HG02943 (cell line): ENCODE measurements at regions not wholly inside any gene's neighbourhood (a gene's known extent, or its start where the extent isn't known, plus 50 kb on each side); places are given as distances from the start of the nearest gene placed in this dataset.
"Not testable (repeated sequence)": the region's sequence is repeated elsewhere in the genome, so short reads cannot be mapped to it uniquely, and the experiment has no call there.

ENCODE experiments used
- ATAC-seq: cut with Tn5 transposase; IDR thresholded peaks from one replicate; pipeline ENCODE4 v1.9.1; 2021; ENCODE audit warnings: mild to moderate bottlenecking, low read depth, moderate library complexity; ENCODE audit not compliant: unreplicated experiment

DNA sequence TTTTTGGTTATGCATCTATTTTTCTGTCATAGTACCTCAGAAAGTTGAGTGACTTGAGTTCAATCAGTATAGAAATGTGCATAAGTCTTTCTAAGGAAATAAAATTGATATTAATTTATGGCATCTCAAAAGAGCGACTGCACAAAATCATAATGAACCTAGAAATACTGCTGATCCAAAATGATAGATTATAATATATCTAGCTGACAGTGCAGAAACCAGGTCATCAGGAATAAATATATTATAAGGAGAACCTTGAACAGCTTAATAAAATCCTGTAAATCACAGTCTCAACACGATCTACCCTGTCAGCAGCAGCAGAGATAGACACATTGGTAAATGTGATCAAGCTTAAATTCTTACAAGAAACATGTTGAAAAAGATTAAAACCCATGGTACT, 1106.6 kb upstream of the CDH18 start:
- no peak for ATAC-seq

DNA sequence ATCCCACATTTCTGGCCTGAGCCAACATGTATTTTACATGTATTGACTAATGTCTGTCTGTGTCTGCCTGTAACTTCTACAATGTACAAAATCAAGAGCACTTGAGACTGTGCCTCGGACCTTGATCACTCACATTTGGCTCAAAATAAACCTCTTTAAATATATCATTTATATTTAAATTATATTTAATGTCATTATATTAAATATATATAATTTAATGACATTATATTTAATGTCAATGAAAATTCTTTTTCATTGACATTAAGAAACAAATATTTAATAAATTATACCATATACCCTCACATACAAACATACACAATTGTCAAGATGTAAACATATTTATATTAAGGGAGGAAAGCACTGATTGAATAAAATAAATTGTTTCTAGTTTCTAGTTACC, 1099.8 kb upstream of the CDH18 start:
- no peak for ATAC-seq

DNA sequence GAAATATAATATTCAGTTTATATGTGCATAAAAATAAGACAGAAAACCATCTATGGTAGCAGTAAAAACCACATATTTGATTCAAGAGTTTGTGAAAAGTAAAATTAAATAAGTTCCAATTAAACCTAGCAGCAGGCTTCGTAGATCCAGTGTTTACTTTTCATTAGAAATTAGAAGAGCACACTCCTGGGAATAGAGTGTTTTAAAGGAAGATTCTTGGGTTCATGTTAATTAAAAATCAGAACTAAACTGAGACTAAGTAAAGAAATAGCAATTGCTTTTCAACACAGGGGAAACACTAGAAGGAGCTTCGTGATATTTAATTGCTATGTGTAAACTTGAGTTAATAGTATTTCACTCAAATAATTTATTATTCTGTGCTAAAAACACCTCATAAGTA, 1097.8 kb upstream of the CDH18 start:
- ATAC-seq: no peak

DNA sequence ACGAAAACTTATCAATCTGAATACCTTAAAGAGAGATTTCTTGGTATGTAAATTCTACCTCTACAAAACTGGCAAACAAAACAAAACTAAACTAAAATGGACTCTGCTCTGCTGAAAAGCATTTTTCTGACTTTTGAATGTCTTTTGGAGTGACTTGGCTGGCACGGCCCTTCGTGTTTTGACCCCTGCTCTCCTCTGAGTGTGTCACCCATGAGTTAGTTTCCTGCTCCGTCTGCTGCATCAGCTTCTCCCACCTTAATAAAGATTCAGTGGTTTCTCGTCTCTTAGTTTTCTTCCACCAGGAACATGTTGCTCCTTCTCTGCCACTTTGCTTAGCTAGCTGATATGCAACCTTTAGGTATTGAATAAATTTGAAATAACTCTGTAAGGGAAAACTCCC, 1084.0 kb upstream of the CDH18 start:
- ATAC-seq: no peak

DNA sequence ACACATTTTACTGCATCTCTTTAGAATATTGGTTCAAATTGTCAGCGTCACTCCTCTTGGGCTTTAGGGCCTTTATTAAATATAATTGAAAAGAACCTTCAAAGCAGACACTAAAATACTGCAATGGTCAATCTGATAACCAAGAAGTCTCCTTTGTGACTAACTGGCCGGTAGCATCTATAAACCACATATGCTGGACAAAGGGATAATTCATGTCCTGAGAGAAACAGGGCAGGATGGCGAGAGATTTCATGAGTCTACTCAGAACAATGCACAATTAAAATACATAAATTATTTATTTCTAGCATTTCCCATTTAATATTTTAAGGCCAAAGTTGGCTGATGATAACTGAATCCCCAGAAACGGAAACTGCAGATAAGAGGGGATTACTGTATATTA, 1083.4 kb upstream of the CDH18 start:
- no peak for ATAC-seq

DNA sequence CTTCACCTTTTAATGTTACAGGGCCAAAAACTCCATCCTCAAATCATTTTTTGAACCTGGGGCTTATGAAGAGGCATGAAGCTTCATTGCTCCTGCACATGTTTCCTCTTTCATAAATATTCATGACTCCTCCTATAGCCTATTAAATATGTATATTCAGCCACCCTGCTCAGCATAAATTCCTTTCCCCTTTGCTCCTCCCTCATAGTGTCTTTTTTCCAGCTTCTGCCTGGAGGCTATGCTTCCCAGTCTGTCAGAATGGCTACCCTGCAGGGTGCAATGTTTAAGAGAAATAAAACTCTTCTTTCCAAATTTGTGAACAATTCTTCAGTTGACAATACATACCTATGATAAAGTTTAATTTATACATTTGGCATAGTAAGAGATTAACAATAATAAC, 1082.9 kb upstream of the CDH18 start:
- no peak for ATAC-seq

DNA sequence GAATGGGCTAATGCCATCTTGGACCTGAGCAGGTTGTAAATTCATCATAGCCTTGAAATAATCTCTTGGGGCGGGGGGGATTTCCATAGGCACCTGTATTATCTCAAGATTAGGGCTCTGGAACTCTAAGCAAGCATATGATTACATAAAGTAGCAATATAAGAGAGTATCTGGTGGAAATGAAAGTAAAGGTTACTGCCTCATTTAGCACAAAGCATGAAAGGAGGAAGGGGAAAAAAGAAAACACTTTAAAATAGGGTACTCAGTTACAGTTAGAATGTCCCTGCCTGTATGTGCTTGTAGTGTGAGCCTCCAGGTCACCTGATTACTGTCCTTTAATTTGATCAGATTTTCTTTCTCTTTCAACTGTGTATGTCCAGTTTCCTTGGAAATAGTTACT, 1079.7 kb upstream of the CDH18 start:
- ATAC-seq: no peak

DNA sequence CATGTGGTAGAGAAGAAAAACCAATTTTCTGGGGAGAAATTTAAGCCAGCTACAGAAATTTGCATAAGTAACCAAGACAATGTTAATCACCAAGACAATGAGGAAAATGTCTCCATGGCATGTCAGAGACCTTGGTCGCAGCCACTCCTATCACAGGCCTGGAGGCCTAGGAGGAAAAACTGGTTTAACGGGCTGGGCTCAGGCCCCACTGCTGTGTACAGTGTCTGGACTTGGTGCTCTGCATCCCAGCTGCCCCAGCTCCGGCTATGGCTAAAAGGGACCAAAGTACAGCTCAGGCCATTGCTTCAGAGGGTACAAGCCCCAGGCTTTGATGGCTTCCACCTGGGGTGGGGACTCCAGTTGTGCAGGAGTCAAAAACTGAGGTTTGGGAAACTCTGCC, 1075.1 kb upstream of the CDH18 start:
- ATAC-seq: no peak

DNA sequence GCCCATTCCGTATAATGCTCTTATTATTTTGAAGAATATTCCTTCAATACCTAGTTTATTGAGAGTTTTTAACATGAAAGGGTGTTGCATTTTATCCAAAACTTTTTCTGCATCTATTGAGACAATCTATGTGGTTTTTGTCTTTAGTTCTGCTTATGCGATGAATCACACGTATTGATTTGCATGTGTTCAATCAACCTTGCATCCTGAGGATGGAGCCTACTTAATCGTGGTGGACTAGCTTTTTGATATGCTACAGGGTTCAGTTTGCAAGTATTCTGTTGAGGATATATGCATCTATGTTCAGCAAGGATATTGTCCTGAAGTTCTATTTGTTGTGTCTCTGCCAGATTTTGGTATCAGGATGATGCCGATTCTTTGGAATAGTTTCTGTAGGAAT, 1070.3 kb upstream of the CDH18 start:
- peak; percentile 79 for ATAC-seq

DNA sequence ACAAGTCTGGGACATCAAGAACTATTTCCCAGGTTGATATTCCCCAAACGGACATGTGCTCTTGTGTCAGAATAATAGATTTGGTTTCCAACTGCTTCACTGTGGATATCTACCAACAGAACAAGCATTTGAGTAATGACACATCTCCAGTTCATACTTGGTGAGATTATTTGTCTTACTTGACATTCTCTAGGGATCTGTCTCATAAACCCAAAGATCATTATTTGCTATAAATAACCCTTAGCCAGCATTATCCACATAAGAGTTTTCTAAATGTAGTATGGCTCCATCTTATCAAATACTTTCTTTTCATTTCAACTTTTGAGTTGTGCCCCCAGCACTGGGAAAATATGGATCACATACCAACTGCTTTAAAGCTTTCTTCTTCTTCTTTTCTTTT, 1063.9 kb upstream of the CDH18 start:
- ATAC-seq: no peak

DNA sequence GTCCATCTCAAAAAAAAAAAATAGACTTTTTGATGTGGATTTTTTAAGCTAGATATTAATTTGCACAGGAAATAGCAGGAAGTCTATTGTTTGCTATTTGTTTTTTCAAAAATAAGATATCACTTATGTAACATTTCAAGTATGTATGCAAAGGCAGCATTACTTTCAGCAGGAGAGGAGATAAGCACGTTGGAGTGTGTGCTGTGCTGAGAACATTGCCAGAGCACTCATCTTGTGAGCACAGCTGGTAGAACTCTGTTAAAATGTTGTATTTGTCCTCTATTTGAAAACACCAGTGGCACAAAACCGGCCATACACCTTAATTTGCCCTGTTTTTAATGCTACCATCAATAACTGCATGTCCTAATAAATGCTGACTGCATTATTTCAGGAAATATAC, 1061.9 kb upstream of the CDH18 start:
- no peak for ATAC-seq

DNA sequence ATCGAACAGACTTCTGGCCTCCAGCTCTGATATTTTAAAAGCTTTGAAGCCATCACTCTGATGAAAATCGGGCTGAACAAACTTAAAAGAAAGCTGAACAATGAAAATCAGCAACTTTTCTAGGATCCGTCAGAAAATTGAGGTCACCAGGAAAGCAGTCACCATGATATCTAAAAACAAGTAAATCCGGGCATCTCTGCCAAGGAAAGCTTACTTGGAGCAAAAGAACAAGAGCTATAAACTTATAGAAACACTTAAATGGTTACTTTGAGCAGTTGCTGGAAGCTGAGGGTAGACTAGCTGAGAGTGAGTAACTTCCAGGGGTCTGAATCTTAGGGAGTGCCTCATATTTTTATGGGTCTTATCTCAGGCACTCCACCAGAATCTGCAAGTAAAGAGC, 1043.0 kb upstream of the CDH18 start:
- no peak for ATAC-seq

DNA sequence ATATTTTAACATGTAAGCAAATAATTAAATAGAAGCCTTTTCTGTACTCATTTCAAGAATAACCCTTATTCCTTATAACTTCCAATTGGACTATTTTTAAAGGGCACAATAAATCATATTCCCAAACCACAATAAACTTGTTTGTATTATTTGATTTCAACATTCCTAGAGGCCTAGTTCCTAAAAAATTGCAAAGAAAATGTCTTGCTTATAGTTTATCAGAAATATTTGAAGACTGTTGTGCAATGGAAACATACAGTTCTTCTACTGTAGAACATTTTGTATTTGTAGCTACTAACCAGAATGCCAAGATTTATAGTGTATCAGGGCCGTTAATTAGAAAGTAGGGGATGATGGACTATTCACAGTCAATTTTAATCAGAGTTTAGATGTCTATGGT, 1037.0 kb upstream of the CDH18 start:
- ATAC-seq: no peak

DNA sequence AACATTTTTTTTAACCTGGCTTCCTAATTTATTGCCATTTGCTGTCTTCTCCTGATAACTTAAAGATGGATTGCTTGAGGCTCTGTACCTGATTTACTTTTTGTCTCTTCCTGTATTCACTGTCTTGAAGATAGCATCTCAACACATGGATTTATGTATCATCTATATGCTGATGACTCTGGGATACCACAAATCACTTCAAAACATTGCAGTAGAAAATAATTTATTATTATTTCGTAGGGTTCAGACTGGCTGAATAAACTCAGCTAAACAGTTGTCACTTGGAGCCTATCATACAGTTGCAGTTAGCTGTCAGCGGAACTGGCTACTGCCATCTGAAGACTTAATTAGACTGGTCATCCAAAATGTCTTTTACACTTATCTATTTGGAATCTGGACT, 1025.2 kb upstream of the CDH18 start:
- no peak for ATAC-seq

DNA sequence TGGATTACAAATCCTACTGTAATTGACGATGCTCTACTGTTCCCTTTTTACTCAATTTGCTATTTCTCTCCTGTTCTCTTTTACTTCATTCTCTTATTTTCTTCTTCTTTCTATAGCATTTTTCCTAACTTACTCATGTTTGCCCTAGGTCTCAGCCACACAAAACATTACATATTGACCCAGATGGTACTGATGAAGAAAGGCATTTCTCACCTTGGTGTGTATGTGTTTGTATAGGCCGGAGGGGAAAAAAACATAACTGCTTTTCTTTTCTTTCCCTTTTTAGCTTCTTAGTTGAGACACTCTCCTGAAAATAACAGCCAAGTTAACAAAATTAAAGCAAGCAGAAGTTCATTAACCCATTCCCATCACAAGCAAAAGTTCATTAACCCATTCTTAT, 1019.8 kb upstream of the CDH18 start:
- no peak for ATAC-seq

DNA sequence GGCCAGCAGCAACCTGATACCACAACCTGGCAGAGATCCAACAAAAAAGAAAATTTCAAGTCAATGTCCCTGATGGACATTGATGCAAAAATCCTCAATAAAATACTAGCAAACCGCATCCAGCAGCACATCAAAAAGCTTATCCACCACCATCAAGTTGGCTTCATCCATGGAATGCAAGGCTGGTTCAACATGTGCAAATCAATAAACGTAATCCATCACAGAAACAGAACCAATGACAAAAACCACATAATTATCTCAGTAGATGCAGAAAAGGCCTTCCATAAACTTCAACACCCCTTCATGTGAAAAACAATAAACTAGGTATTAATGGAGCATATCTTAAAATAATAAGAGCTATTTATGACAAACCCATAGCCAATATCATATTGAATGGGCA, 1000.9 kb upstream of the CDH18 start:
- not testable (repeated sequence) for ATAC-seq

DNA sequence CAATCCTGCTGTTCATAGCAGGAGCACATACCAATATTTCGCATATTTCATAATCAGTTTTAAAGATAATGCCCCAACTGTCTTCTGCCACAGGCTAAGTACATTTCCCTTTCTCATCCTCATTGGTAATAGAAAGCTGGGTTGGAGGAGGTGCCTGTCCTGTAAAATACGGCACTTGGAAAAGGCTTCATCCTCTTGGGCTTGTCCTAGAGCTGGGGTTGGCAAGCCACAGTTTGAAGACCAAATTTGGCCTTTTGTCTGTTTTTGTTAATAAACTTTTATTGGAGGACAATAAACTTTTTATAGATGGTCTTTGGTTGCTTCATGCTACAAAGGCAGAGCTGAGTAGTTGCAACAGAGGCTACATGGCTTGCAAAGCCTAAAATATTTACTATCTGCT, 997.8 kb upstream of the CDH18 start:
- ATAC-seq: no peak

DNA sequence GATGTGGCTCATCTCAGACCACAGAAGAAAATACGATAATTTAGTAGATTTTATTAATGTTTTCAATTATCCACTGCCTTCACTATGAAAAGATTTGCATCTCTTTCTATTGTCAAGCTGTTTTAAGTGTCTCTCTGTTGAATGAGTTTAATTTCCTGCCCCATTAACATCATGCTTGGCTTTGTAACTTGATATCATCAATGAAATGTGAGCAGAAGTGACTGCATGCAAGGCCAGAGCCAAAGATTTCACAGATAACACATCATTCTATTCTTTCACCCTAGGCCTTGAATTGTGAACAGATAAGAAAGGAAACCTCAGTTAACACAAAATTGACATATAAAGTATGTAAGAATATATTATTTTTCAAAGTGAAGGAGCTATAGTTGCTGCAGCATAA, 986.4 kb upstream of the CDH18 start:
- no peak for ATAC-seq

DNA sequence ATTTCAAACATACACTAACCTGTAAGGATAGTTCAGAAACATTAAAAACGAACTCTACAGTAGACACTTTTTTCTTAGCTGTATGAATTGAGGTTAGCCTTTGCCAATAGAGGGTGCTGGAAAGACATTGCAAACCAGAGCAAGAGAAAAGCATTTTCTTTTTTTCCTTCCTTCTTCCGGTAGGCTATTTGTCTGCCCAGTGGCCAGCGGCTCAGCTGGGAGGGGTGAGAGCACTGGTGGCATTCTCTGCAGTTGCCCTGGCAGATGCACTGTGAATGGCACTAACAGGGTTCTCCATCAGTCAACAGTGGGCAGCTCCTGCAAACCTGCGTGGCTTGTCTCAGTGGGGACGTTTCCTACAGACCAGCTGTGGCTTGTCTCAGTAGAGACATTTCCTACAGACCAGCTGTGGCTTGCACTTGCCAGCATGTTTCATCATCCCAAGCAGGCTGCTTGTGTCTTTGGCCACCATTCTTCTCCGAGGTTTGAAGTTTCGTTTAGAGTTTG, 984.5 kb upstream of the CDH18 start:
- peak; percentile 75 for ATAC-seq

DNA sequence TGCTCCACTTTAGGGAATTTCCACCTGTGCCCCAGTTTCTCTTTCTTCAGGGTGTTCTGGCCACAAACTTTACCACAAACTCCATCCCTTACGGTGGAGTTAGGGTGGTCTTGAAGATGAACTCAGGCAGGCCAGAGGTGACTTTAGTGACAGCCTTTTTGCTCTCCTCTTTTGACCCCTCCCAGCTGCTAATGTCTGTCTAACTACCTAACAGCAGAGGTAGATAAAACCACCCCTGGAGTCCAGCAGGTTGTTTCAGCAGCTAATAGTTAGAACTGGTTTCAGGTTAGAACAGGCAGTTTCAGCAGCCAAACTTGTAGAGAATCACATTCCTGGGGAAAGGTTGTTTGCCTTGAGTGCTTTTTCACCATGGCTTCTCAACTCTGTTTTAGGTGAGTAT, 971.3 kb upstream of the CDH18 start:
- no peak for ATAC-seq

DNA sequence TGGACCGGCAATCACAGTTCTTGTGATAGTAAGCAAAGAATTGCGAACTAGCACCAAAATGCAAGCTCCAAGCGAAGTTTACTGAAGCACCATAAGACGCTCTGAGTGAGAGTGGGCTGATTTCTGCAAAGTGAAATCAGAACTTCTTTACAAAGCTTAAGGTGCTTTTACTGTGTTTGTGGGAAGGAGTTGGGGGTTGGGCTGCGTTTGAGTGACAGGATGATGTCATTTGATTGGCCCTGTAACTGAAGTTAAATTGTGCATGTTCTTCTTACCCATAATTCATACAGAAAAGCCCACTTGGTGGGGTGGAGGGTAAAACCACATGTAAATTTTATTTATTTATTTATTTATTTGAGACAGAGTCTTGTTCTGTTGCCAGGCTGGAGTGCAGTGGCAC, 970.6 kb upstream of the CDH18 start:
- no peak for ATAC-seq

DNA sequence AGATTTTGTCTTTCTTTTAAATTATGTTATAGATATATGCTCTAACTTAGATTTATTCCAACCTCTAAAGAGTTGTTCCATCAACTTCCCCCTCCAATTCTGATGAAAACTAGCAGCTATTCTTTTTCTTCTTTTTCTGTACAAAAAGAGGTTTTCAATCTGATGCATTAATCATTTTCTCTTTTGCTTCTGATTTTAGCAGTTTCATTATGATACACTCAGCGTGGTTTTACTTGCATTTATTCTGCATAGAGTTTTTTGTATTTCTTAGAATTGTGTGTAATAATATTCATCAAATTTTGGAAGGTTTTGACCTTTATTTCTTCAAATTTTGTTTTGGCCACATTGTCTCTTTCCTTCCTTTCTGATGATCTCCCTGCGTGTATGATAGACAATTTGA, 968.1 kb upstream of the CDH18 start:
- no peak for ATAC-seq

DNA sequence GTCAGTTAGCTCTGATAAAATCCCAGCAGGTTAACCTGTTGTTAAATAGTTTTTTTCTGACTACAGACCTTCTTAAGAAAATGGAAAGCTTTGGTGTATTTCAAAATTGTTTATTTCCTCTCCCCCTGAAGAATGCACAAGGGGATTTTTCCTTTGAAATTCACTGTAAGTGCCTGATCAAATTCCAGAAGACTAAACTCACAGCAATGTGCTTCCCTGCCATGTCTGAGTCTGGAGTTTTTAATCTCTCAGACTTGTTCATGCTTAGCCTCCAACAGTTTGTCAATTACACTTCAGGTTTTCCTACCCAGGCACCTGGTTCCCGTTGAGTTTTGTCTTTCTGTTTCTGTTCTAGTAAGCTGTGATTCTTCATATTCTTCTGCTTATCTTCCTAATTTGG, 961.6 kb upstream of the CDH18 start:
- ATAC-seq: no peak
